Effector CD8-positive, alpha-beta T cell (primary cell): ENCODE measurements at regions not wholly inside any gene's neighbourhood (a gene's known extent, or its start where the extent isn't known, plus 50 kb on each side); places are given as distances from the start of the nearest gene placed in this dataset.

ENCODE experiments used
- DNase-seq: peaks from one replicate; lab custom pipeline; 2025; lab: John Stamatoyannopoulos, UW

- DNase-seq = no peak
Measured at GRCh38 chr22:27284324-27284723, 517.2 kb downstream of the MN1 start.

DNA sequence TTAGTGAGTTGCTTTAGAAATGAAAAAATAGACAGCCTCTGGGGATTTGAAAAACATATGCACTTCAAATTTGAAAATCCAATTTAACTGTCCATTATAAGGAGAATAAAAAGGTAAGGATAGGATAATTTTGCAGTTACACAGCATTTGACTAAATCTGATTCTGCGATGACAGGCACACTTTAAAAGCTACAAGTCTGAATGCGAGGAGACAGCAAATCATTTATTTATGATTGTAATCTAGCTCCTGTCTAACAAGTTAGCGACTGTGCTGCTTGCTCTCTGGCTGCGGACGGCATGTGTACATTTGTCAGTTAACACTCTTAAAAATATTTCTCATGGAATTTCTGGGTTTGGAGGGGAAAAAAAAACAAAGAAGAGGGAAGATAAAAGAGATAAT is 514.8 kb downstream of the MN1 start:
- DNase-seq = no peak

DNA sequence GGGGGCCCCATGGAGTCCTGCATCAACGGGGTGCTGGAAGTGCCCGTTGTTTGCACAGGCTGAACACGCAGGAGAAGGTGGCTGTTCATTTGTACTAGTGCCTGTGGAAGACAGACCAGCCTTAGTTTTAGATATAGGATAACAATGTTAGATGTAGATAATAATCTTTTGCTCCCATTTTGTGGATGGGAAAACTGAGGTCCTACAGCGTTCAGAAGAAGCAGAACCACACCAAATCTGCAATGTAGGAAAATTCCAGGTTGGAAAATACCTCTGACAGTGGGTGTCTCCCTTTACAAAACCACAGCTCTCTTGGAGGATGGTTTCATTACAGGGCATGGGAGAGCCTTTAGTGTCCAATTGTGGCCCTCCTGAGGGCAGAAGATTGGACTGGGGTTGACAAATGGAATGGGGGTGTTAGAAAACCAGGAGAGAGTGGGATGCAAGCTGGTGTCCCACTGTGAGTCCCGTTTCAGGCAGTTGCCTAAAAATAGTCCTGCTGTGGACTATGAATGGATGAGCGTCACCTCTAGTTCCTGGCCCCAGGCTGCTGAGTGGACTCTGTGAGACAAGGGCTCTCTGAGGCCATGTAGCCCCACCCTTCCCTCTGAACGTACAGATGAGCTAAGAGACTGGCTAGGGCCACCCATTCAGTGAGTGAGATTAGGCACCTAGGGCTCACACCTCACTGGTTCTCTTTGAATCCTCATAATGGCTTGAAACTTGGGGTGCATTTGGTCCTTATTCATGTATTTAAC is 508.8 kb downstream of the MN1 start:
- DNase-seq = no peak

DNA sequence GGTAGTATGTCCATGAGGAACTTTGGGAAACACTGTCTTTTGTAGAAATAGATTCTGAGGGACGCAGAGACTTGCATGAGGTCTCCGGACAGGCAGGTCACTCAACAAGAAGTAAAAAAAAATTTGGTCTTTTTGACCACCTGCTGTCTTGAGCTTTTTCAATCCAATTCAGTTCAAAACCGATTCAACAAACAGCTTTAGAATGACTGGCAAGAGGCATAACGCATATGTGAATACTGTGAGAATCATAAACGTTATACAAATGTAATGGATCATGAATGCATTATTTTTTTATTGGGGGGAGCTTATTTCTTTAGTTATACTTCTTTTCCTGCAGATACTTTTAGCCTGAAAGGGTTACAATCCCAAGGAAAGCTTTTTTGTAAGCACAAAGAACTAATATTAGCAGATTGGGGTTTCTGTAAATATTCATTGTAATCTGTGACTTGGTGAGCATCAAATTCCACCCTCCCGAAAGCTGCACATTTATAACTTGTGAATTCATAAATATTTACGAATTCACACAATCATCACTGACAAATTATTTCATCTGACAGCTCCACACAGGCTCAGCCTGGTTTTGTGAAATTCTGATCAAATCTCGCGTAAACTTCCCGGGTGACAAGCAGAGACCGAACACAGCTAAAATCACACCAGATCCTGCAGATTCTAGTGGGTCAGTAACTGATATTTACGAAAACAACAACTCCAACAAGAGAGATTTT is 507.7 kb downstream of the MN1 start:
- no peak for DNase-seq

- no peak for DNase-seq
Measured at GRCh38 chr22:27295040-27295439, 506.5 kb downstream of the MN1 start.

- DNase-seq = no peak
Measured at GRCh38 chr22:27295605-27296004, 506.0 kb downstream of the MN1 start.

- no peak for DNase-seq
Measured at GRCh38 chr22:27296091-27296675, 505.4 kb downstream of the MN1 start.

DNA sequence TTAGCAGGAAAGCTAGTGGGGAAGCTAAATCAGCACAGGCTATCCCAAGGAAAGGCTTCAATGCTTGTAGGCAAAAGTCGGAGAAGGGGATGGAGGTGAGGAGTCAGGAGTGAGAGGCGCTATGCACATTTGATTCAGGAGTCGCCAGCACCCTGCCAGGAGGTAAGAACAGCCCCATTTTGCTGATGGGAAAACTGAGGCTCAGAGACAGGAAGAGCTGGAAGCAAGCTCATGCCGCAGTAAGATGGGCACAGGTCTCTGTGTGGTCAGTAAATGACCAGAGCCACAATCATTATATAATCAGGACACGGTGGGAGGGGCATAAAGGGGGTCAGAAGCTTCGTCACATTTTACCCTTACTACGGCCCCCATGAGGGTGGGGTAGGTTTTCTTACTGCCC is 504.4 kb downstream of the MN1 start:
- DNase-seq = no peak

- no peak for DNase-seq
Measured at GRCh38 chr22:27298332-27298731, 503.2 kb downstream of the MN1 start.

GRCh38 chr22:27298742-27299141 is 502.8 kb downstream of the MN1 start:
- DNase-seq = no peak

DNA sequence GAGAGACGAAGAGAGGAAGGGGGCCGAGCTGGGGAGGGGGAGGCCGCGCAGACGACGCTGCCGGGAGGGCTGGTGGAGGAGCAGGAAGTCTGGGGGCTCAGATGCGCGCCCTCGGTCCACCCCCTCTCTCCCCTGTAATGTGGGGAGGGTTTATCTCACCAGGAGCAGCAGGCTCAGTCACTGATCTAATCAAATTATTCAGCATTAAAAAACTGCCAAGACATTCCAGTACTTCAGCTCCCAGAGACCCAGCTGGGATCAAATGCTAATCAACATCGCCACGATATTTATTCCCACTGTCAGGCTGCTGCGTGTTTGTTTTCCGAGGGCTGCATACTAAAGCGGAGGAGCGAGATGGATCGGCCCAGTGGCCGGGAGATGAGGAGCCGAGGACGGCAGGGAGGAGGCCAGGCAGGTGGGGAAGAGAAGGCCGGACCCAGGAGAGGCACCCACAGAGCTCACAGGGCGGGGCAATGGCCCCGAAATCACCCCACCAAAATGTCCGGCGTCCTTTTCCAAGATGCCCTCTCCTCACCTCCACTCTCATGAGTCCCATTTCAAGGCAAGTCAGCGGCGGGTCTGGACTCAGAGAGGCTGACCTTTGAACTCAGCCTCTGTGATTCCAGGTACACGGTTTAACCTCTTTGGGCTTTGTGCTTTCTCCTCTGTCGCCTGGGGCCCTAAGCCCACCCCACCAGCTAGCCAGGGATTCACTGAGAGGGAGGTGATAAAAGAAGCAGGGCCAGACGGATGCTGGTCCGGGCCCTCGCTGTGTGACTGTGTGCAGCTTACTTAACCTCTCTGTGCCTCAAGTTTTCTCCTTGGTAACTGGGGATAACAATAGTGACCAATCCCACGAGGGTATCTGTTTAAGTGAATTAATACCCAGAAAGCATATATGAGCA is 502.1 kb downstream of the MN1 start:
- DNase-seq = no peak

GRCh38 chr22:27300536-27301285 is 500.8 kb downstream of the MN1 start:
- DNase-seq = no peak

DNA sequence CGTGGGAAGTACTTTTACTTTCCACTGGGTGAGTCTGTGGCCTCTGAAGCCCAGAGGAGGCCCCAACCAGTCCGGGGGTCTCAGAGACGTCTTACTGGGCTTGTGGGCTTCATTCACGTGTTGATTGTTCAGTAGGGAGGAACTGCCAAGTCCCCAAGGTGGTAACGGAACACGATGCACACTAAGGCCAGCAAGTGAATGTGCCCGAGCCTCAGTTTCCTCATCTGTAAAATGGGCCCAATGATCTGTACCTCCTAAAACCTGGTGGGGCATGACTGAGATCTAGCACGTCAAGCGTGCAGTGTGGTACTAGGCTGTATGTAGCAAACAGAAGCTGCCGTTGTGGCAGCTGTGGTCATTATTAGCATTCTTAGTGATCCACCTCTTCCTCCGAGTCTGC is 499.1 kb downstream of the MN1 start:
- DNase-seq = no peak

- no peak for DNase-seq
Measured at GRCh38 chr22:27303718-27304117, 497.8 kb downstream of the MN1 start.

GRCh38 chr22:27306771-27307170 is 494.8 kb downstream of the MN1 start:
- DNase-seq = no peak

DNA sequence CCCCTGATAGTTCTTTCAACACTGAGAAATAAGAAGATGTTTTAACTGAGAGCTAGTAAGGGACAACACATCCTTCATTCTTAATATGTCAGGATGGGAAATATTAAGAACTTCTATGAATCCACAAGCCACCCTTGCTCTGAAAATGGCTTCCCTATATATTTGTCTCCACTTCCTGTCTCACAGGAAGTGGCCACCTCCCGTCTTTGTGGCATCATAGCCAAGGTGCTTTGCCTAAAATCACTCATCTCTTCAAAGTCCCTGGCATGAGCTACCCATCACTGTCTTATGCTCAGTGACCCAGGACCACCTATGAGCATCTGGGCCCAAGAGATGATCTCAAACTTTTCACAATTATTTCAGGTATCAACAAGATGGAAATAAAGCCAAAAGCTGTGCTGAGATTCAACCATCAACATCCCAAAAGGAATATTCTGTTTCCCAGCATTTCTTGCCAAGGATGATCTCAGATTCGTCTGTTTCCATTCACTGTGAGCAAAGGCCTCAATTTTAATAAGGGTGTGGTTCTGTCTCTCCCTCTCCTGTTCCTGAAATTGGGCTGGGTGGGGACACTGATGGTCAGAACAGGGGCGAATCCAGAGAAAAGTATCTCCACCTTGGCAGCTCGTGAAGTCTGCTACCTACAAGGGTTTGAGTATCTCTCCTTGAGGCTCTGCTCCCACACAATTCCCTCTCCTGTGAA is 493.9 kb downstream of the MN1 start:
- no peak for DNase-seq

DNA sequence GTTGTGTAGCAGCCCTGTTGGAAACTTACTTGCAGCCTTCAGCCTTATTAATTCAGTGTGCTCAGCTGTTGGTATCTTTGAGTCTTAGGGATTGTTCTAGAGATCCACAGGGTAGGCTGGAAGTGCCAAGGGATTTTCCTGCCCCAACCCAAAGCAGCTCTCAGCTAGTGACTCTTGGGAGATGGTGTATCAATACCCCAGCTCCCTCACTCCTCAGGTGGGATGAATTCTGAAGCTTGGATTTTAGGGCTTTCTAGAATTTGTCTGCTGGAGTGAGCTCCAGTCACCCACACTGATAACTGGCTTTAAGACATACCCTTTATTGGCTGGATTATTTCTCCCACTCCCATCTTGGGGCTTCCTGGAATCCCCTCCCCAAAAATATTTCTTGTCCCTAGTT is 493.0 kb downstream of the MN1 start:
- no peak for DNase-seq

DNA sequence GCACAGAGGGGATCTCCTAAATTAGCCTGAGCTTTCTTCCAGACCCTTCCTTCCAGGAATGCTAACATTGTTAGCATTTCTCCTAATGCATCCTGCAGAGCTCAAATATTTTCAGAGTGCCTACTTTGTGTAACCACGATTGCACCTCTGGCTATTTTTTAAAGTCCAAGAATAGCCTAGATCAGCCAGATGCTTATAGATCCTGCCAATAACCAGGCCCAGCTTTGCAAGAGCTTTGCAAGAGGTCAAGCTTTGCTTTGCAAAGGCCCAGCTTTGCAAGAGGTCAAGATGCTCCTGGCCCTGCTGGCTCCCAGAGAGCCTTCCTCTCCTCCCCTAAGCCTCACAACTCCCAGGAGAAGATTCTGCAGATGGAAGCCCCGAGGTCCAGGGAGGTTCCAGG is 491.9 kb downstream of the MN1 start:
- DNase-seq = no peak

DNA sequence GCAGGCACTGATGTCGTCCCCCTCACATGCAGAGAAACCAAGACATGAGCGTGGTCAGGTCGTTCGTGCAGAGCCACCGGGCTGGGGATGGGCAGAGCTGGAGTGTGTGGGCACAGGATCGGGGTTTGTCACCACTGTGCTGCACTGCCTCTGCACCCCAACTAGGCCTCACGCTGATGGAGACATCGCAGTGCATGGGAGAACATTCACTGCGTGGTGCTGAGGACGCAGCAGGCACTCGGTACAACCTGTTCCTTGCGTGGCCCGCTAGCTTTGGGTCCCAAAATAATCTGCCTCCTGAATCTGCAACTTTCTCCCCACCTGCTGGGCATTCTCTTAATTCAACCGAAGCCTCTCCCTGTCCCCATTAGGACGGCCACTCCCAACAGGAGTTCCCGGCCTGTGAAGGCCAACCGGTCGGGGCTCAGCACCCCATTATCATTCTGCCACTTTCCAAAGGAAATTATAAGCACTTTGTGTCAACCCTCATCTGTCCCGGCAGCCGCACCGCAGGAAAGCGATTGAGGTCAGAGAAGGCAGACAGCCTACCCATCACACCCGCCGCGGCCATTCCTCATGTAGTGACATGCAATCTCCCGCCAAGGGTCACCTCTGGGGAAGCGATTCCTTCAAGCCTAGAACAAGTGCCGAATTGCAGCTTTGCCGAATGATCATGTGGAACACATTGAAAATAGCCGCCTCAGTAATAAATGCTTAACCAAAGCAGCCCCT is 490.4 kb downstream of the MN1 start:
- DNase-seq = no peak
